NCI-H2196 (cell line): ENCODE measurements at regions not wholly inside any gene's neighbourhood (a gene's known extent, or its start where the extent isn't known, plus 50 kb on each side); places are given as distances from the start of the nearest gene placed in this dataset.

ENCODE experiments used
- DNase-seq: peaks from one replicate; lab custom pipeline; 2025; ENCODE audit not compliant: unreplicated experiment; lab: John Stamatoyannopoulos, UW

DNA sequence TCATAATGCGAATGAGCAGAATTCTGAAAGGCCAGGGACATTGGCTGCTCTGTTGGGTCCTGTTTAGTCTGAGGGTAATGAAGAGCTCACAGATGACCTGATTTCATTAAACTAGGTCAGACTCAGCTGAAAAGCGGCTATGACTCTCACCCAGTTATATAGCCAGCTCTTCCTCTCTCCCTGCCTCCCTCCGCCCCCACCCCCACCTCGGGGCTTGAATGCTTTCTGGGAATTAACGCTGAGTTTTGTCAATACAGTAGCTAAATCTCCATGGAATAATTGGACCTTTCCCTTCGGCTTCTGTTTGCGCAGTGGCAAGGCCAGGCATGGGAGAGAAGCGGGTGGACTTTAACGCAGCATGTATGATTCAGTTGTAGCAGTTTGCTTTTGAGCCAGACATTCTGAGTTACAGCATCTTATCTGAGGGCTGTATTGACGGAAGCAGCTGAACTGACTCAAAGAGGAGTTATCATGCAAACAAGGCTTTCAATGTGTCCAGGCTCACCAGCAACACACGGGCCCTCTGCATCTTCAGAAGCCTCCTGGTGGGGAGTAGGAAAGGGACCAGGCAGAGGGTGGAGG is 110.6 kb downstream of the MYCN start:
- DNase-seq: no peak

GRCh38 chr2:16050261-16050907 is 110.0 kb downstream of the MYCN start:
- no peak for DNase-seq

- no peak for DNase-seq
Observed at GRCh38 chr2:16049406-16049805, 109.1 kb downstream of the MYCN start.

DNA sequence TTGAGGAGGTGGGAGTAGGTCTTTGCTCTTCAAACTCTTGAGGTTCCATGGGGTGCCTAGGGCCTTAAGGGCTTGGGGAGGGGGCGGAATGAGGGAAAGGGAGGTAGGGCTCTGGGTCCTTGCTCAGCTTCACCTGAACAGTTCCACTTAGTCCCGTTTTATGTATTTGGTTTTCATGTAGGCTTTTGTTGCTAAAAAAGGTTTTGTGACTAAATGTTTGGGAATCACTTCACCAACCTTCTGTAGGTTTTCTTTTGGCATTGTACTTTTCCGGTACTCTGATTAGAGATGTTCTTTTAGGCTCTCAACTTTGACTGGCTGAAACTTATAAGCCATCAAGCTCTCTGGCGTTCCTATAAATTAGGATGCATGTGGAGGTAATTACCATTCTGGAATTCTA is 108.1 kb downstream of the MYCN start:
- DNase-seq: no peak

- no peak for DNase-seq
Observed at GRCh38 chr2:16047701-16048100, 107.4 kb downstream of the MYCN start.

- no peak for DNase-seq
Observed at GRCh38 chr2:16046649-16047048, 106.3 kb downstream of the MYCN start.

DNA sequence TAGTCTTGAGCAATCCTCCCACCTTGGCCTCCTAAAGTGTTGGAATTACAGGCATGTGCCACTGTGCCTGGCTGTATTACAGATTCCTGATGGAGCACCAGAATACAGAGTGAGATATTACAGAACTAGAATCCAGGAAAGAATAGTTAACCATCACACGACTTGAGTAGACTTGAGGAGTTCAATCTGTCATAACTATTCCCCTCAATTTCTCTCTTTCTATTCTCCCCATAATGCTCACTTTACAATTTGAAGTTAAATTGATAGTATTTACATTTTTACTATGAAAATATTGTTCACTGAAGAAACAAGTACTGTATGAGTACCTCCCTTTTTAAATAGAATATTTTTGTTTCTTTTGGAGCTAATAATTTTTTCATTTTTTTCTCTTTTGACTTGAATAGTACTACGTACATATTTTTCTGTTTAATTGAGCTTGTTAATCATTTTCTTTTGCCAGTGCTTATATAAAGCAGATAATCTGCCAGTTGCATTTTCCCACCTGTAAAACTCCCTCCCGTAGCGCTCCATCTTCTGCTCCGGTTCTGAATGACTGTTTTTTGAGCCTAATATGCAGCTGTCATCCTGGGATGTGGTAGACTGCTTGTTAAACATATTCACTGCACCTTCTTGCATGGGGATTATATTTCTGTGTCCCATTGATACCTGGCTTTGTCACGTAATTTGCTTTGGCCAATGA is 105.5 kb downstream of the MYCN start:
- no peak for DNase-seq

DNA sequence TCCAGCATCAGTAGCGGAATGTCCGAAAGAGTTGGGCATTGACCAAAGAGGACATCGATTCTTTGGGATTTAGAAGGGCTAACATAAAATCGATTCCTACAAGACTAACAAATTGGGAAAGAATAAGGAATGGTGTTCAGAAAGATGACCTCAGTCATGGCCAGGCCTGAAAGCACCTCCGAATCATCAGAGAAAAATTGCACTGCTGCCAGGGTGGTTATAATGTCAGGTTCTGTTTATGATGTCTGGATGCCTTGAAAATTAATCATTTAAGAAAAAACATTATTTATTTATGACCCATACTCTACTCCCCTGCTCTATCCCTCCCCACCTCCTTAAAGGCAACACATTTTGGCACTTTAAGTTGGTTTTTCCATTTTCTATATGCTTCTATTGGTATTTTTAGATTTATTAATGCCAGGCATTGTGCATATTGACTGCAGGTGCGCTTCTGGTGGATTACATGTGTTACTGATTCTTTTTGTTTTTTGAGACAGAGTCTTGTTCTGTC is 104.7 kb downstream of the MYCN start:
- DNase-seq: no peak

DNA sequence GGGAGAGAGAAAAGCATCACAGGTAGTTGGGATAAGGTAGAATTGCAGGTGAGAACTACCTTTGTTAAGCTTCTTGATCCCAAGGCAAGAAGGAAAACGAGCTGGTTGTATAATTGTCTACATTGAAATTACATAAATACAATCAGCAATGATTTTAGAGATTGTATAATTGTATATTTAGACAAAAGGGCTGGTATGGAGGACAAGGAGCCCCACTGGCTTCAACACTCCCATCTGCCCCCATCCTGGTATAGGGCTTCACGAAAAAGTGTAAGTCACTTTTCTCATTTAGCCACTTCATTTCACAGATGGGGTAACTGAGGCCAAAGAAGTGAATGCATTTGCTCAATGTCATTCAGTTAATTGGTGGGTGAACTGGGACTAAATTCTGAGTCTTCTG is 103.3 kb downstream of the MYCN start:
- DNase-seq: no peak

- DNase-seq: no peak
Observed at GRCh38 chr2:16043192-16043591, 102.8 kb downstream of the MYCN start.

DNA sequence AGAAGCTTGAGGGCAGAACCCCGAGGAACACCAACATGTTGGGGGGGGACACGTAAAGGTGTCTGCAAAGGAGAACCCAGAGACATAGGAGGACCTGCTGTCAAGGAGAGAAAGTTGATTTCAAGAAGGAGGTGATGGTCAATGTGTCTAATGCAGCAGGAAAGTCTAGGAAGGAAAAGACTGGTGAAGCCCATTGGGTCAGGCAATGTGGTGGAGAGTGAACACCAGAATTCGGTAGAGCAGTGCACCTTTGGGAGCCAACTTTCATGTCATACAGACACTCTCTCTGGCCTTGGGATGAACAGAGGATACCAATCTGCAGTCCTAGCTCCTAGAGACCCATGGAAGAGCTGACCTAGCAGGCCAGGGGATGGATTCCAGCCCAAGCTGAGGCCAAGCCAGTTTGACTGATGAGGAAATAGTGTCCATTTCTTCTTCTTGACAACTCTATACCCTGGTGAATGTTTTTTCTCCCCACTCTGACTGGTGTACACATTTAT is 101.9 kb downstream of the MYCN start:
- no peak for DNase-seq

- no peak for DNase-seq
Observed at GRCh38 chr2:16040271-16041010, 100.1 kb downstream of the MYCN start.

- DNase-seq: no peak
Observed at GRCh38 chr2:16039823-16040222, 99.5 kb downstream of the MYCN start.

GRCh38 chr2:16039055-16039454 is 98.7 kb downstream of the MYCN start:
- no peak for DNase-seq

DNA sequence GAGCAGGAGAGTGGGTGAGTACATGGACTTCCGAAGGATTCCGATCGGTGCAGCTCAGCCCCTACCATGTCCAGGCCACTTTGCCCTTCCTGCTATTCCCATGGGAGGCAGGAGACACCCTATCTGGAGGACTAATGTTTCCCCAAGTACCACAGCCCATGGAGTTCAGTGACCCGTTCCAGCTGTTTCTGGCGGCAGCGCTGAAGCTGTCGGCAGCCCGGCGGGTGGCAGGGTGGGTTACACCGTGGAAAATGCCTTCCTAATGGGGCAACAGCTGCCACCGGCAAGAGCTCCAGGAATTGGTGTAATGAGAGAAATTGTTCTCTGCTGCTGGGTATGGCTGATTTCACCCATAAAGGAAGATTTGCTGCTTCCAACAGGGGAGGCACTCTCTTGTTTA is 98.3 kb downstream of the MYCN start:
- no peak for DNase-seq

- DNase-seq: no peak
Observed at GRCh38 chr2:16037808-16038457, 97.6 kb downstream of the MYCN start.

DNA sequence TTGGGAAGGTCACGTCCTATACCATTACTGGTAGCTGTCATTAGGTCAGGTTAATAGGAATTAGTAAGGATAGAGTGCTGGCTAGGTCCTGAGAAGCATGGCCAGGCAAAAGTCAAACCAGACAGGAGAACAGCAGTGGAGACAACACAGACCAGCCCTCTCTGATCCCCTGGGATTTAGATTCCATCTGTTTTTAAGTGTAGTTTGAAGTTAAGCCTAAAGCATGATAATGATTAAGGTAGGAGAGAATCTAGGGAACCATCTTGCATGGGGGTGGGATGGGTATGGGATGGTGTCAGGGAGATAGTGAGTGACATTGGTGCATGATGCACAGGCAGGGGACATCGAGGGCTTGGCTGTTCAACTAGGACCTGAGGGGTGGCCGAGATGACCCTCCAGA is 96.6 kb downstream of the MYCN start:
- no peak for DNase-seq

- no peak for DNase-seq
Observed at GRCh38 chr2:16035747-16036745, 95.7 kb downstream of the MYCN start.

DNA sequence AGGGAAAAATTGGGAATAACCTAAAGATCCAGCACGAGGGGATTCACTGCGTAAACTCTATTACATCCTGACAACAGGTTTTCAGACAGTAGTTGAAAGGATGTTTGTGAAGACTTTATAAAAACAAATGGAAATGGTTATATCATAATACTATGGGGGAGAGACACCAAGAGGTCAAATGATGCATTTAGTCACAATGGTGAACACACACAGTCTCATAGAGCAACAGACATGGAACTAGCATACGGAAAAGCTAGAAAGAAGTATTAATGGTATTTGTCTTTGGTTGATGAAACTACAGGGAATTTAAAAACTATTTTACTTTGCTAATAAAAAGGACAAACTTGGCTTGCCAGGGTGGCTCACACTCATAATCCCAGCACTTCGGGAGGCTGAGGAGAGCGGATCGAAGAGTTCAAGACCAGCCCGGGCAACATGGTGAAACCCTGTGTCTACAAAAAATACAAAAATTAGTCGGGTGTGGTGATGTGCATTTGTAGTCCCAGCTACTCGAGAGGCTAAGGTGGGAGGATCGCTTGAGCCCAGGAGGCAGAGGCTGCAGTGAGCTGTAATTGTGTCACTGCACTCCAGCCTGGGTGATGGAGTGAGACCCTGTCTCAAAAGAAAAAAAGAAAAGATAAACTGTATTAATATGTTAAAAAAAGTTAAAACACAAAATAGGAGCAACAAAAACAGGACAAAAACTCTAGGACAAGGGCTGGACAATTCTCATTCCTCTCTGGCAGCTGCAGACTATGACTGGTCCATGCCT is 94.8 kb downstream of the MYCN start:
- no peak for DNase-seq
